ENCODE measurements at regions not wholly inside any gene's neighbourhood (a gene's known extent, or its start where the extent isn't known, plus 50 kb on each side); places are given as distances from the start of the nearest gene placed in this dataset.

DNA sequence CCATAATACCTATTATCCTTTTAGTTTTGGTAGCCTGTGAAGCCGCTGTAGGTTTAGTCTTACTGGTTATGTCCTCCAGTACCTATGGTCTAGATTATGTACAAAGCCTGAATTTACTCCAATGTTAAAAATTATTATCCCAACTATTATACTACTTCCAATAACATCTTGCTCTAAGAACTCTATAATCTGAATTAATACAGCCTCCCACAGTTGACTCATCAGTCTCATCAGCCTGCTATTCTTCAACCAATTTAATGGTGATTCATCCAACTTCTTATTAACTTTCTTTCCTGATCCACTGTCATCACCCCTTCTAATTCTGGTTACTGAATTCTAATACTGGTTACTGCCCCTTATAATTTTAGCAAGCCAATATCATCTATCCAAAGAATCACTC, 370.3 kb upstream of the OPRM1 start:
- Histone ChIP-seq H4K20me1 (ENCODE audit: control insufficient read depth, insufficient read depth, low read length, poor library complexity, severe bottlenecking) (no peaks in the 10 kb centered on the region), H3K9me3 (ENCODE audit: control extremely low read depth in 1 of 3, control insufficient read depth in 2 of 3, insufficient read depth in 1 of 3, low read length in 2 of 3) (no peaks in the 10 kb centered on the region), H3K79me2 (ENCODE audit: control insufficient read depth, insufficient read depth, low read length) (no peaks in the 10 kb centered on the region), H3K4me2 (replicated peaks; ENCODE audit: low read depth, low read length, poor library complexity, severe bottlenecking) (no peak overlapping the region), H3K4me1 (ENCODE audit: control insufficient read depth in 2 of 2, insufficient read depth in 2 of 2, low read length in 2 of 2) (no peaks in the 10 kb centered on the region), H3K4me3 (ENCODE audit: control extremely low read depth in 1 of 5, extremely low read depth in 1 of 5, insufficient read depth in 1 of 5, low read depth in 2 of 5, low read length in 4 of 5) (no peak overlapping the region), H3K9ac (ENCODE audit: low read length) (no peak overlapping the region), H2AFZ (ENCODE audit: insufficient read depth, low read depth, low read length, poor library complexity, severe bottlenecking) (no peak overlapping the region), H3K36me3 (replicated peaks in 1 of 2; ENCODE audit: control extremely low read depth in 1 of 2, control insufficient read depth in 1 of 2, extremely low read depth in 1 of 2, insufficient read depth in 2 of 2, low read length in 1 of 2) (no peaks in the 10 kb centered on the region), H3K27me3 (replicated peaks in 1 of 4; ENCODE audit: control extremely low read depth in 1 of 4, control insufficient read depth in 3 of 4, insufficient read depth in 4 of 4, low read length in 3 of 4) (no peaks in the 10 kb centered on the region), H3K27ac (ENCODE audit: low read length in 2 of 2) (no peak overlapping the region)
- Mint-ChIP-seq H3K4me3 (no peak overlapping the region), H3K27ac (no peak overlapping the region), H3K4me1 (no peaks in the 10 kb centered on the region), H3K27me3 (no peaks in the 10 kb centered on the region), H3K9me3 (ENCODE audit: insufficient read depth) (no peaks in the 10 kb centered on the region)
- ChIA-PET POLR2A (no interaction called here), CTCF (no interaction called here)
- TF ChIP-seq, protein P1, sequence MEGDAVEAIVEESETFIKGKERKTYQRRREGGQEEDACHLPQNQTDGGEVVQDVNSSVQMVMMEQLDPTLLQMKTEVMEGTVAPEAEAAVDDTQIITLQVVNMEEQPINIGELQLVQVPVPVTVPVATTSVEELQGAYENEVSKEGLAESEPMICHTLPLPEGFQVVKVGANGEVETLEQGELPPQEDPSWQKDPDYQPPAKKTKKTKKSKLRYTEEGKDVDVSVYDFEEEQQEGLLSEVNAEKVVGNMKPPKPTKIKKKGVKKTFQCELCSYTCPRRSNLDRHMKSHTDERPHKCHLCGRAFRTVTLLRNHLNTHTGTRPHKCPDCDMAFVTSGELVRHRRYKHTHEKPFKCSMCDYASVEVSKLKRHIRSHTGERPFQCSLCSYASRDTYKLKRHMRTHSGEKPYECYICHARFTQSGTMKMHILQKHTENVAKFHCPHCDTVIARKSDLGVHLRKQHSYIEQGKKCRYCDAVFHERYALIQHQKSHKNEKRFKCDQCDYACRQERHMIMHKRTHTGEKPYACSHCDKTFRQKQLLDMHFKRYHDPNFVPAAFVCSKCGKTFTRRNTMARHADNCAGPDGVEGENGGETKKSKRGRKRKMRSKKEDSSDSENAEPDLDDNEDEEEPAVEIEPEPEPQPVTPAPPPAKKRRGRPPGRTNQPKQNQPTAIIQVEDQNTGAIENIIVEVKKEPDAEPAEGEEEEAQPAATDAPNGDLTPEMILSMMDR (IDR thresholded peaks at IDR 0.05), result no peak
- TF ChIP-seq EZH2 (IDR thresholded peaks at IDR 0.05; ENCODE audit: borderline replicate concordance, insufficient read depth, low read depth, low read length, poor library complexity, severe bottlenecking), result no peak
- intact Hi-C loops (cut with micrococcal nuclease), result no loop called here
- no CpG with 5 or more reads among the region's 1 CpG for WGBS (ENCODE audit: insufficient coverage)
- ATAC-seq (ENCODE audit: low read depth), result no peak
- DNase-seq, result no peak

DNA sequence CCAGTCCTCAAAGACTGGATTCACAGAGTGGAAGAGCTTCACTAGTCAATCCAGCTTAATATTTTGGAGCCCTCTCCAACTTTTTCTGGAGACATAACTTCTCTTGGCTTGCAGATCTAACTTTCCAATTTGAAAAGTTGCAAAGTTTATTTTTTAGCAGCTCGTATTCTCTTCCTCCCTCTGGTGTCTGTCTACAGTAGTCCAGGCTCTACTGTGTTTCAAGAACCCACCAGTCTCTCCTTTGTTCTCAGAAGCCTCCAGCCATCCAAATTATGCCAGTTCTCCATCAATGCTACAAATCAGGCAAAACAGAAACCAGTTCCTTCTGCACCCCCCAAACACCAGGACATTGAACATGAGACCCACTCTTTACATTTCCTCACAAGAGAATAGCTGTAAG, 376.1 kb upstream of the OPRM1 start:
- Histone ChIP-seq H3K4me2 (replicated peaks; ENCODE audit: low read depth, low read length, poor library complexity, severe bottlenecking) (no peak overlapping the region), H3K27ac (ENCODE audit: low read length in 2 of 2) (no peak overlapping the region), H3K4me3 (ENCODE audit: control extremely low read depth in 1 of 5, extremely low read depth in 1 of 5, insufficient read depth in 1 of 5, low read depth in 2 of 5, low read length in 4 of 5) (no peak overlapping the region), H3K4me1 (ENCODE audit: control insufficient read depth in 2 of 2, insufficient read depth in 2 of 2, low read length in 2 of 2) (no peaks in the 10 kb centered on the region), H3K79me2 (ENCODE audit: control insufficient read depth, insufficient read depth, low read length) (no peaks in the 10 kb centered on the region), H3K9ac (ENCODE audit: low read length) (no peak overlapping the region), H3K36me3 (replicated peaks in 1 of 2; ENCODE audit: control extremely low read depth in 1 of 2, control insufficient read depth in 1 of 2, extremely low read depth in 1 of 2, insufficient read depth in 2 of 2, low read length in 1 of 2) (no peaks in the 10 kb centered on the region), H3K27me3 (replicated peaks in 1 of 4; ENCODE audit: control extremely low read depth in 1 of 4, control insufficient read depth in 3 of 4, insufficient read depth in 4 of 4, low read length in 3 of 4) (no peaks in the 10 kb centered on the region), H2AFZ (ENCODE audit: insufficient read depth, low read depth, low read length, poor library complexity, severe bottlenecking) (no peak overlapping the region), H4K20me1 (ENCODE audit: control insufficient read depth, insufficient read depth, low read length, poor library complexity, severe bottlenecking) (no peaks in the 10 kb centered on the region), H3K9me3 (ENCODE audit: control extremely low read depth in 1 of 3, control insufficient read depth in 2 of 3, insufficient read depth in 1 of 3, low read length in 2 of 3) (no peaks in the 10 kb centered on the region)
- no peak overlapping the region for H3K27ac Mint-ChIP-seq
- no peaks in the 10 kb centered on the region for H3K4me1 Mint-ChIP-seq
- intact Hi-C loops (cut with micrococcal nuclease), result no loop called here
- H3K9me3 Mint-ChIP-seq (ENCODE audit: insufficient read depth), result no peaks in the 10 kb centered on the region
- no peaks in the 10 kb centered on the region for H3K27me3 Mint-ChIP-seq
- ChIA-PET CTCF (no interaction called here), POLR2A (no interaction called here)
- no peak for TF ChIP-seq EZH2 (IDR thresholded peaks at IDR 0.05; ENCODE audit: borderline replicate concordance, insufficient read depth, low read depth, low read length, poor library complexity, severe bottlenecking)
- TF ChIP-seq, protein P1 (IDR thresholded peaks at IDR 0.05), result no peak
- WGBS (ENCODE audit: insufficient coverage), result 67% methylated on average over 1 of the region's 1 CpG
- H3K4me3 Mint-ChIP-seq, result no peak overlapping the region
- no peak for ATAC-seq (ENCODE audit: low read depth)
- DNase-seq, result no peak
